22Rv1 (cell line): ENCODE measurements at regions not wholly inside any gene's neighbourhood (a gene's known extent, or its start where the extent isn't known, plus 50 kb on each side); places are given as distances from the start of the nearest gene placed in this dataset.

Experiments
- ZFX ChIP-seq: fragments of 450-650 bp; IDR thresholded peaks from 2 replicates; pipeline ENCODE4 v1.6.1; 2017; ENCODE audit warnings: antibody characterized with exemption, borderline replicate concordance
- TF ChIP-seq, protein P1 (sequence below): fragments of 450-650 bp; IDR thresholded peaks from 2 replicates; pipeline ENCODE4 v1.5.1; 2017; ENCODE audit warnings: mild to moderate bottlenecking

- TF ChIP-seq, protein P1, sequence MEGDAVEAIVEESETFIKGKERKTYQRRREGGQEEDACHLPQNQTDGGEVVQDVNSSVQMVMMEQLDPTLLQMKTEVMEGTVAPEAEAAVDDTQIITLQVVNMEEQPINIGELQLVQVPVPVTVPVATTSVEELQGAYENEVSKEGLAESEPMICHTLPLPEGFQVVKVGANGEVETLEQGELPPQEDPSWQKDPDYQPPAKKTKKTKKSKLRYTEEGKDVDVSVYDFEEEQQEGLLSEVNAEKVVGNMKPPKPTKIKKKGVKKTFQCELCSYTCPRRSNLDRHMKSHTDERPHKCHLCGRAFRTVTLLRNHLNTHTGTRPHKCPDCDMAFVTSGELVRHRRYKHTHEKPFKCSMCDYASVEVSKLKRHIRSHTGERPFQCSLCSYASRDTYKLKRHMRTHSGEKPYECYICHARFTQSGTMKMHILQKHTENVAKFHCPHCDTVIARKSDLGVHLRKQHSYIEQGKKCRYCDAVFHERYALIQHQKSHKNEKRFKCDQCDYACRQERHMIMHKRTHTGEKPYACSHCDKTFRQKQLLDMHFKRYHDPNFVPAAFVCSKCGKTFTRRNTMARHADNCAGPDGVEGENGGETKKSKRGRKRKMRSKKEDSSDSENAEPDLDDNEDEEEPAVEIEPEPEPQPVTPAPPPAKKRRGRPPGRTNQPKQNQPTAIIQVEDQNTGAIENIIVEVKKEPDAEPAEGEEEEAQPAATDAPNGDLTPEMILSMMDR, result no peak
- TF ChIP-seq ZFX, result no peak
These were observed 77.5 kb upstream of the RMST start for GRCh38 chr12:97385121-97385520.
